ENCODE measurements at regions not wholly inside any gene's neighbourhood (a gene's known extent, or its start where the extent isn't known, plus 50 kb on each side); places are given as distances from the start of the nearest gene placed in this dataset.

DNA sequence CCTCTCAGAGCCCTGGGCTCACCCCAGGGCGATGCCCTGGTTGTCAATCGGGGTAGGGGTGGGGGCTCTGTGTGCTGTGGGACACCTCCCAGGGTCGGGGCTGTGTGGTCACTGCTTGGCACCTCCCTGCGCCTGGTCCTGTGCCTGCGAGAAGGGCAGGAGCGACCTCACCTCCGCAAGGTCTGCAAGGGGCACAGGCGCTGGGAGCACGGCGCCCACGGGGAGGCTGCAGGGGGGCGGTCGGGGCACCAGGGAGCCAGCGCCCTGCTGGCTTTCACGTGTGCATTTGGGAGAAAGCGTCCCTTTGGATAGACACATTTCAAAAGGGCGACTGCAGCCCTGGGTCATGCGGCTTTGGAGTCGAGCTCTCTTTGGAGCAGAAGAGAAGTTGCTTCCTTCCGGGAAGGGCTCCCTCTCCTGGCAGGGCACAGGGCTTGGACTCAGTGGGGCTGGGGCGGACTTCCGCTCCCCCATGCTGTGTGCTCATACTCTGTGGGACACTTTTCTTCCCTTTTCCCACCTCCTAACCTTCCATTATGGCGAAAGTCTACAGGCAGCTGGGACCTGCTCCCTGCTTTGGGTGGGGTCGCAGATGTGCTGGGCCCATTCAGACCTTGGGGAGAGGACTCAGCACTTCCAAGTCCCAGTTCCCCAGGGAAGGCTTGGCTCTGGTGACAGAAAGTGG, 52.9 kb upstream of the SLC28A3 start:
- peak in 2 of 3 donors; percentile 17 to 40 for DNase-seq

DNA sequence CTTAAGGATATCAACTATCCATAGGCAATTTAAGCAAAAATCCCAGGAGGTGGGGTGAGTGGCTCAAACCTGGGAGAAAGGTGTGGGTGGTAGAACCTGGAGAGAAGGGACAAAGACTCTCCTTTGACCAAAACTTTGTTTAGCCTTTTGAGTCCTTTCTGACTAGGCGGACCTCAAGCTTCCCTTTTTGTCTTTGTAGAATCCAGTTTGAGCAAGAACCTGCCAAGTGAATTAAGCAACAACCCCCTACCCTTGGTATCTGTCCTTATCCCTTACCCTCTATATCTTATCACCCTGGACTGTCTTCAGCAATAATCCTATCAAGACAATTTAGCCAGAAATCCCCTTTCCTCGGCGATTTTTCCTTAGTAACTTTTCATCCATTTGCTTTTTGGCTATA, 53.5 kb upstream of the SLC28A3 start:
- peak; percentile 30 to 48 (median 34) for DNase-seq

DNA sequence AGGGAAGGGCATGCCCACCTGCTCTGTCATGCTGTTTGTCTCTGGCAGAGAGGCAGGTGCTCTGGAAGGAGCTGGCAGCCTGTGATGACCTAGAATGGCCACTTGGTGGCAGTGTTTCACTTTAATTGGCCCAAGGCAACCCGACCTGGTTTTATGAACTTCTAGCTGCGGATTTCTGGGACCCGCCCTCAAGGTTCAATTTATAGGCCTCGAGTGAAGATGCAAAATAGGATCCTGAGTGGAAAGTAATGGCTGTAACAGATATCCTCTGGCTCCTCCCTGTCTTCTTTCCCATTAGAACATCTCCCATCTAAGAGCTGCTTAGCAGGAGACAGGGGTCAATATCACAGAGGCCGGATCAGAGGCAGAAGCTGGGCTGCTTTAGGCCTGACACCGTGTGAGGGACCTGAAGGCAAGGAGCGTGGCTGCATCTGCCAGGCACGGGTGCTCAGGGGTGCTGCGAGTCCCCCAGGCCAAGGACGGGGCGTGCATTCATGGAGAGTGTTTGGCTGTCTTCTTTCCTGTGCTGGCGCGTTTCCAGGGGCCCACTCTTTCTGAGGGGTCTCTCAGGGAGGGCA, 56.7 kb upstream of the SLC28A3 start:
- DNase-seq: peak; percentile 72 to 80 (median 76)

DNA sequence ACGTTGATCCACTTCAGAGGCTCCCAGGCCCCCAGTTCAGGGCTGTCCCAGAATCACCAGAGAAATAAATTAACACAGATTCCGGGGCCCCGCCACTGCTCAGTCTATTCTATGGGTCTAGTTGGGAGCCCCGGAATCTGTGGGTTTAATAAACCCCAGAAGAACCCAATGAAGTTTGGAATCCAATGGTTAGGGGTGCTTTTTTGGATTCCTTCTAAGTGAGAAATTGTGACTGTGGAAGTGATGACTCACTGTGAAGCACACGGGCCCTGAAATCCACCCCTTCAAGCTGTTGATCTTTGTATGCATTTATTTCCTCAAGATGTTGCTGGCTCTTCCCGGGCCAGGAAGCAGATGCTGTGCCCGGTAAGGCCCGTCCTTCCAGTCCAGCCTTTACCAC, 57.3 kb upstream of the SLC28A3 start:
- peak in 2 of 3 donors; percentile 10 to 12 for DNase-seq

DNA sequence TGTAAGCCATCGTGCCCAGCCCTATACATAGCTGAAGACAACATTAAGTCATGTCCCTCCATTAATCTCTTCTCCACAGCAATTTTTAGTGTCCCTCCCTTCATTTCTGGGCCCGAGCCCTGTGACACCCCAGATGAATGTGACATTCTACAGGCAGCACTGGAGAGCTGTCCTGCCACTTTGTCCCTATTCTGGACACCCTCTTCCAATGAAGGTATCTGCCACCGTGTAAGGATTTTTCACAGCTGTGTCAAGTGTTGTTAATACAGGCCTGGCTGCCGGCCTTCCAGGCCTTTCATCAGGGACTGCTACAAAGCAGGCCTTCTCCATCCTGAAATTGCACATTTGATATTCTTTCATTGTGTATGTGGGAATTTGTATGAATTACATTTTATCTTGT, 62.0 kb upstream of the SLC28A3 start:
- no peak for DNase-seq

DNA sequence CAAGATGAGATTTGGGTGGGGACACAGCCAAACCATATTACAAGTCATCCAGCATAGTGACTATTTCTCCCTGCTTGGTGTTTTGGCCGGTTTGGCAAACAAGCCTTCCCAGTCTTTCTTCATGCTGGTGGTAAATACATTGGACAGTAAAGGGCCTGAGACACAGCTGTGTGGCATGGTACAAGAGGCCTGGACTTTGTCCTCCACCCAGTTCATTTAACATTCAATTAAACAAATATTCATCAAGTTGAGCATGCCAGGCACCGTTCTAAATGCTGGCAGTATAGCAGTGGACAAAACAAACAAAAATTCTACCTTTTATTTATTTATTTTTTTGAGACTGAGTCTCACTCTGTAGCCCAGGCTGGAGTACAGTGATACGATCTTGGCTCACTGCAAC, 62.7 kb upstream of the SLC28A3 start:
- DNase-seq: no peak

DNA sequence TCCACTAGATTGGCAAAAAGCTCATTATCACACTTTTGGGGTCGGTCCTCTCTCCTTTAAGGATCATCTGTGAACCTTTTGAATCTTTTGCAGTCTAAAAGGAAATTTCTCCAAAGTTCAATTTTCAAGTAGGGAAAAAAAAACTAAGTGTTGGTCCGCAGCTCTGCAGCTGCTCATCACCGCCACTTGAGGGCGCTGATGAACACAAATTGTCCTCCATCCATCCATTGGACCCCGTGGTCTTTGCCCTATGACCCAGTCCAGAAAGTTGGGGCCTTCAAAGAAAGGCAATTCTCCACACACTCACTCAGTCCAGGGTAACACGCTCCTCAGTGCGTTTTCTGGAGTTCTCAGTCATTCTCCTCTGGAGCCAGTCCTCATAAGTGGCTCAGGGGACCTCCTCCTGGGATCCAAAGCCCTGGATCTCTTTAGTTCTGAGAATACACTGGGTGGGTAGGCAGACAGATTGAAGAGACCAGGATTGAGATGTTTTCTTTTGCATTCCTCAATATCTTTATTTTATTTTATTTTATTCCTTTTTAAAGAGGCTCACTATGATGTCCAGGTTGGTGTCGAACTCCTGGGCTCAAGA, 63.6 kb upstream of the SLC28A3 start:
- peak in 2 of 3 donors; percentile 28 to 38 for DNase-seq

DNA sequence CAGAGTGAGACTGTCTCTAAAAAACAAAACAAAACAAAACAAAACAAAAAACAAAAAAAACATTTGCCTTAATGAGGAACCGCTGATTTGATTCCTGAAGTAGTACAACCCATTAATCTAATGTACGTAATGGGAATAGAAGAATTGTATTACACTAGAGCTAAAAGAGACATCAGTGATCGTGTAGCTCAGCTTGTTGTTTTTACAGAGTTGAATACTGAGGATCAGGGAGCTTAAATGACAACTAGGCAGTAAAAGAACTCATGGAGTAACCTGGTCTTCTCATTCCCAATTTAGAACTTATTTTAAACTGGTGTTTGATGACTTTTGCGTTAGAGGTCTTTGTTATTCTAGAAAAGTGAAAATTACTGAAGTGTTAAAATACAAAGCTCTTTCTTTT, 65.1 kb upstream of the SLC28A3 start:
- no peak for DNase-seq

DNA sequence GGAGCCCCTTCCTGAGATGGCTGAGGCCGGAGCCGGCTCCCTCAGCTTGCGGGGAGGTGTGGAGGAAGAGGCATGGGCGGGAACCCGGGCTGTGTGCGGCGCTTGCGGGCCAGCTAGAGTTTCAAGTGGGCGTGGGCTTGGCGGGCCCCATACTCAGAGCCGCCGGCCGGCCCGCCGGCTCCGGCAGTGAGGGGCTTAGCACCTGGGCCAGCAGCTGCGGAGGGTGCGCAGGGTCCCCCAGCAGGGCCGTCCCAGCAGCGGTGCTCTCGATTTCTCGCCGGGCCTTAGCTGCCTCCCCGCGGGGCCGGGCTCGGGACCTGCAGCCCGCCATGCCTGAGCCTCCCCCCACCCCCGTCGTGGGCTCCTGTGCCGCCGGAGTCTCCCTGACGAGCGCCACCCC, 67.9 kb upstream of the SLC28A3 start:
- no peak for DNase-seq

DNA sequence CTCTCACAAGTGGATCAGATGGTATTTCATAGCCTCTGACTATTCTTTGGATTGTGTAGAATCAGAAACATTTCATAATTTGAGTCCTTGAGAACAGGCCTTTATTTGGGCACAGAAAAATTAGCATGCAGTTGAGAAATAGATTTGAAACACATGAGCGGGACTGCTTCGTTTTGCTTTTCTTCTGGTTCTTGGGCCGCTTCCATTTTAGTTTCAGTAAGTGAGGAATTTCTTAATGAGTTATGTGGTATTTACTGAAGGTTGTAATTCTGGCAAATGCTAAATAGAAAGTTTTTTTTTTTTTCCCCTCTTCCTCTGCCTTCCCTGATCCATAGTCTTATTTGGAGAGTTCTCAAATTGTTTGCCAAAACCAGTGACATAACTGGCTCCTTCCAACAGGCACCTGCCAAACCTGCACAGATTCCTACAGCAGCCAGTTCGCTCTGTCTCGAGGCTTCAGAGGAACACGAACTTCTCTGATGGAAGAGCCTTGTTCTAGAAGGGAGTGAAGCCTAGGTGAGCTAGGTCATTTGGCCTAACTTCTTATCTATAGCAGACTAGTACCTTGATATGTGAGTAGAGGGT, 71.2 kb upstream of the SLC28A3 start:
- no peak for DNase-seq

DNA sequence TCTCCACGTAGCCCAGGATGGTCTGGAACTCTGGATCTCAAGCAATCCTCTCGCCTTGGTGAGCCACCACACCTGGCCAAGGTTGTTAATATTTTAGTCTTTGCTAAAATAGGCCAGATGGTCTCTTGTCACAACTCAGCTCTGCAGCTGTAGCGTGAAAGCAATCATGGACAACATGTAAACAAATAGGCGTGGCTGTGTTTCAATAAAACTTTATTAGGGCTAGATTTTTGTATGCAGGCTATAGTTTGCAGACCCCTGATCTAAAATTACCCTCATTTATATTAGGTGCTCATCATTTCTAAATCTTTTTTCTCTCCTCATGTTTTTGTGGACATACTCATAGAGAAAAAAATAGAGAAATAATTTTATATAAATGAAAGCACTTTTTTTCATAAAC, 72.1 kb upstream of the SLC28A3 start:
- DNase-seq: no peak

DNA sequence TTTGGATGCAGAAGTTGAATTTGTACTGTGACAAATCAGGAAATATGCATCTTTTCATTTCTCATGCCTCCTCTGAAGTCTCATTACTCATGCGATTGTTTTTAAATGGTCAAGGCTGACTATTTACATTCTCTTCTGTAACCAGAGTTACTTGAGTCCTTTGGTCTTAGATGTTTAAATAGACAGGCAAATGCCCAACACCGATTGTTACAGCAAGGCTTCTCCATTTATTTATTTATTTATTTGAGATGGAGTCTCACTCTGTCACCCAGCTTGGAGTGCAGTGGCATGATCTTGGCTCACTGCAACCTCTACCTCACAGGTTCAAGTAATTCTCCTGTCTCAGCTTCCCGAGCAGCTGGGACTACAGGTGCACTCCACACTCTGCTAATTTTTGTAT, 72.7 kb upstream of the SLC28A3 start:
- no peak for DNase-seq

DNA sequence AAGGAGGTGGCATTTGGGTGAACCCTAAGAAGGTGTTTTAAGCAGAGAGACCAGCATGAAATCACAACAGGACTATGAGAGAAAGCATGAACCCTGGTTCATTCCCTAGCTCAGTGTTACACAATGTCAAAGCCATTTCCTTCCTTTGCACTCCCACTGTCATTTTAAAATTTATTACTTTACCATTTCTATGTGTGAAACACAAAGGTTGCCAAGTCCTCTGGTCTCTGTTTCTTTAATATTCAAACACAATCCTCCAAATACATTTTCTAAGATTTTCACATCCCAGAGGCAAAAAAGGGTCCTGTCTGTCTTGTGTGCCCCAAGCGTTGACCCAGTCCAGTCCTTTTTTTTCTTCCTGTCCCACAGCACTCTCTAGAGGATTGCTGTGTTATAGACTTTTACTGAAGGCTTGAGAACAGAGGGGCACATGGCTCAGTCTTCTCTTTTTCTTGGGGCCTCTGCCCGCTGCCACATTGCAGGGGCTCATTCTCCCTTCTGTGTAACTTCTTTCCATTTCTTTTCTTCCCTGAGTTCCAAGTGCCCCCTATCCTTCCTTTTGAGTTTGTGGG, 78.6 kb upstream of the SLC28A3 start:
- DNase-seq: peak; percentile 5 to 19 (median 13)

DNA sequence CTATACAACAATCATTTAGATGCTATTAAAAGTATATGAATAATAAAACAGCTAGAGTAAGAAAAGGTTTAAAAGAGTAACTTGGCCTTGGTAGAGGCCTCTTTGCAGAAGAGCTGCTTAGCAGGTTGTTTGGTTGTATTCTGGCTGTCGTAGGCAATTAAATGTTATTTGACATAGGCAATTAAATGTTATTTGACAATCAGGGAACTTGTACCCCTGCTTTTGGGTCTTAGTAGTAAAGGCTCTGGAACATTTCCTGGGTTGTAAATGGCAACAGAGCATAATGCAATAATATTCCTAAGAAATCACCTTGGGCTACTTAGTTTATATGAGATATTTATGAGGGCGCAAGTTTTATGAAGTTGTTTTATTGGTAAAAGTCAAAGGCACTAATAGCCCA, 84.4 kb upstream of the SLC28A3 start:
- no peak for DNase-seq

DNA sequence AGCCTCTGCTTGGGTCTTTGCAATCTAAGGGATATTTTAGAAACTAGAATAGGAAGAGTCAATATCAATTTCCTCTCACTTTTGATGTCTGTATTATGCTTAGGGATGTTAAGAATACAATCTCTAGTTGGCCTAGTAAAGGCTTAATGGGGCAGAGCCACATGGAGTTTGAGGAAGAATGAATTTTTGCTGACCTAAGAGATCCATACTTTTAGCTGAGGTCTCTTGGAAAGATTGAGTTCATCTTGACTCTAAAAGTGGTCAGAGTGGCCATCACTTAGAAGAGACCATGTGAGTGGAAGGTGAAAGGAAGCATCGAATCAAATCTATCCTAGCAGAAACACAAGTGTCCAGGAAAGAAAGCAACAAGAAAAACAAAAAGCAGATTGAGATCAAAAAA, 92.2 kb upstream of the SLC28A3 start:
- no peak for DNase-seq

DNA sequence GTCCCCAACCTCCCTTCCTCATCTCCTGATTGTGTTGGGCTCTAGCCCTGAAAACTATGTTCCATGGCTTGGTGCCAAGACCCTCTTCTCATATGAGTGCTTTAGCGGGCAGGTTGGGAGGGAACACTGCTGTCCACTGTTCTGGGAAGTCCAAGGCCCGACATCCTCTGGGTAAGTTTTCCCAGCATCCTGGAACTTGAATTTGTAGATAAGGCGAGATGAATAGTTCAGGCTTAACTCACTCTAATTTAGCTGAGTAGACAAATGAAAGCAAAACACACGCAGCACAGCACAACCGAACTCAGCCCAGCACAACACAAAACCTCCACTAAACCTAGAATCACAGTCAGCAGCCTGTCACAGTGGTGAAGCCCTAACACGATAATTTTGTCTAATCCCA, 95.3 kb upstream of the SLC28A3 start:
- no peak for DNase-seq

DNA sequence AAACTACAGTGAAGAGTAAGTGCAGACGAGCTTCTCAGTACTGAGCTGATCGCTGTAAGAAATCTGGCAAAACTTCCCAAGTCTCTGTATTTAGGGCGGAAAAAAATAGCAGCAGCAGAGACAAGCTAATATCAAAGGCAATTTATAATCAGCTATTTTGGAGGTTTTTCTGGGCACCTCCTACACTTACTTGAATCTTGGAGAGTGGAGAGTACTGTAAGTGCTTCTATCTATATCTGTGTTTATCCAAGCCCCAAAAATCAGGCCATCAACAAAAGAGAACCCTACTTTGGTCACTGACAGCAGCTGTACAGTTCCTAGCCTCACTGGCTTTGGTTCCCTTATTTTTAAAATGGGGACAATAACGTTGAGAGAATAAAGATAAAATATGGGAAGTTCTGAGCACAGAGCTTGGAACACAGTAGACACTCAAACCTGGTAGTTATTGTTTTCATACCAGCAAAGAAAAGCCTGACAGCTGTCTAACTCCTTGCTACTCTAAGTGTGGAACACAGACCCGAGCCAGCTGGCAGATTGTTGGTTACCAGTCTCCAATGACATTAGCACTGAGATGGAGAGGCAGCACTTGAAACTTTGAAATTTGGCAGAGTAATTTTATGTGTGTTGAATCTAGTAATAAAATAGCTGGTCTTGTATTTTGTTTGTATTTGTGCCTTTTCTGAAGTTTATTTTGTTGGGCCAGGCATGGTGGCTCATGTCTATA, 96.0 kb upstream of the SLC28A3 start:
- no peak for DNase-seq

DNA sequence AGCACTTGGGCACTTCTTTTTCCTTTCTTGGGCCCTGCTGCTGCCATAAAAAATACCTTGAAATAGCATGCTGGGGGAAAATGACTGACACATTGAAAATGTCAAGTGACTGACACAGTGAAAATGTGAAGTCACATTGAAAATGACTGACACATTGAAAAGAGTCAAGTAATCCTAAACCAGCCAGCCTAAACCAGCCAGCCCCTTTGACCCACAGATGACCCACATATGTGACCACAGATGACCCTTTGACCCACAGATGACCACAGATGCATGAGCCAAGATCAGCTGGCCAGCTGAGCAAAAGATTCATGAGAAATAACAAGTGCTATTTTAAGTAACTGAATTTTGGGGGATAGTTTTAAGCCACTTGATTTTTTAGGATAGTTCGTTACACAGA, 97.8 kb upstream of the SLC28A3 start:
- DNase-seq: no peak

DNA sequence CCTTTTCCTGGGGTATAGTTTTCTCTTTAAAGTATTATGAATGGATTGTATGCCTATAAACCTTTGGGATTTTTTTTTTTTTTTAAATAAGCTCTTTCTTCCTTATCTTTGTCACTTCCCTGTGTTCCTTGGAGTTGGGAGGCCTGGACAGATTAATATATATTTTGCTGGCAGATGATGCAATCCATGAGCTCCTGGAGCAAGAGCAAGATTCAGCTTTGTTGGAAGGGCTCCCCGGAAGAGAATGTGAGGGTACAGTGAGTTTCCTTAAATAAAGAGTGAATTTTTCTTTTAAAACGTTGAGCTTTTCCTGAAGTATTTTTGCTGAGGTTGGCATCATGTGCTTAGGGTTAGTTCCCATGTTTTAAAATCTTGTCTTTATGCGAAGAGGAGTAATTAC, 98.7 kb upstream of the SLC28A3 start:
- no peak for DNase-seq

DNA sequence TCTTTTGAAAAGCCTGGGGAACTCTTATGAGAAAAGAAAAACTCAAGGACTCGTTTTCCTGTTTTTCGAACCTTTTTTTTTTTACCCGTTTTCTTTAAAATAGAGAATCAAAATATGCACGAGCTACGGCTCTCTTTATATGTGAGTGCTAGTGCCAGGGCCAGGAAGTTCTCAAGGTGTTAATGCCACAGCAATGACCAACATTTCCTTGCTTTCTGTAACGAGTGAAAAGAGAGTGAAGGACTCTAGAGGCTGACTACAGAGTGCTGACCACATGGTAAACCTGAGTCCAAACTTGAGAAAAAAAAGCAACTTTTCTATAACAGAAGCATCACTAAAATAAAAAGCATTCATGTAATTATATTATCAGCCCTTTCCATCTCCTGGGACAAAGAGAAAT, 102.2 kb upstream of the SLC28A3 start:
- no peak for DNase-seq

DNA sequence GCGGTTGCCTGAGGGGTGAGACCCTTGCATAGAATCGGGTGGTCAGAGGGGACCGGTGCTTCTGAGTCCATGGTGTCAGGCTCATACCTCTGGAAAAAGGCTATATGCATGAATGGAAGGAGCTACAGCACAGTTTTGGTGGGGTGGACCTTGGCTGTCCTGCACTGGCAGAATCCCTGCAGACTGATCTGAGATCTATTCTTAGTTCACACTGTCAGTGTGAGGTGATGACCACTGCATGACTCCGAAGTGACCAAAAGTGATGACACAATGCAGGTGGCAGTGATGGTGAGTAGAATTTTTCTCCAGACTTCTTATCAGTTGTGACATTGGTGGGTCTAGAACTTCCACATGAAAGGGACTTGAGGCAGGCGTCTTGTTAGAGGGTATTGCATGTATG, 105.2 kb upstream of the SLC28A3 start:
- DNase-seq: no peak

DNA sequence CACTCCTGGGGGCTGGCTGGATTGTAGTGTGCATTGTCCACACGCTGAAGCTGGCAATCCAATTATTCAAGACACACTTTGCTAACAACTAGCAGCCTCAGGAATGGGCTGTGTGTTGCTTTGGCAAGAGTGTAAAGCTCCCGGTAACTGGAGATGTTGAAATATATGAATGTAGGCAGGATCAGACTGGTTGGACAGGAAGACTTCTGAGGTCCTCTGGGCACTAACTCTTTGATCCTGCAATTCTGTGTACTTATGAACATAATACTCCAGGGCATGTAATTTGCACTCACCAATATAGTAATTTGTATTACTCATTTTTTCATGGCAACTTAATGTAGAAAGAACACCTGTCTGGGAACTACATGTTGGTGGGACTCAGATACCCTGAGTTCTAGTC, 106.7 kb upstream of the SLC28A3 start:
- DNase-seq: no peak

DNA sequence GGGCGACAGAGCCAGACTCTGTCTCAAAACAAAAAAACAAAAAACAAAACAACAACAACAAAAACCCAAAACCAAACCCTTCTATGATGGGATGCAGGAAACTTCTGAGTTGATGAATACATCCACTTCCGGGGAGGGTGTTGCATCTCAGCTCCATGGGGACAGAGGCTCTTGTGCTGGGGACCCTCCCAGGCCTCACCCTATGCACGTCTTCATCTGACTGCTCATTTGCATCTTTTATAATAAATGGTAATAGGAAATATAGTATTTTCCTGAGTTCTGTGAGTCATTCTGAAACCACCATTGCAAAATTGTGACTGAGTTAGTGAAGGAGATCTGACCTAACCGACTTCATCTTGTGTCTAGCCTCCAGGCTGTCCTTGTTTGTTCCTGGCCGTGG, 109.5 kb upstream of the SLC28A3 start:
- DNase-seq: peak in 2 of 3 donors; percentile 7 to 22

Measured in suppressor macrophage treated with lipopolysaccharide for 1 hour (primary cell).